Activated T-helper 2 cell treated with anti-CD3 and anti-CD28 coated beads, Interferon-gamma antibody, Interleukin-2, Interleukin-4, amounts not matched to agents 10 μg/mL and 5 μg/mL and 100 μg/mL, durations not matched to agents 14 hours and 24 hours and 36 hours (primary cell): ENCODE measurements at regions not wholly inside any gene's neighbourhood (a gene's known extent, or its start where the extent isn't known, plus 50 kb on each side); places are given as distances from the start of the nearest gene placed in this dataset.
"Not testable (repeated sequence)": the region's sequence is repeated elsewhere in the genome, so short reads cannot be mapped to it uniquely, and the experiment has no call there.

Experiments used
- DNase-seq: peaks from one replicate; pipeline ENCODE4 v3.0.0; 2021; ENCODE audit warnings: low spot score
- H3K27ac Mint-ChIP-seq: one replicate; pipeline ENCODE4 v1.8.0; 2021; ENCODE audit warnings: mixed read lengths
- H3K27me3 Mint-ChIP-seq: one replicate; pipeline ENCODE4 v1.8.0; 2021; ENCODE audit warnings: low read depth, mixed read lengths
- H3K36me3 Mint-ChIP-seq: one replicate; pipeline ENCODE4 v1.8.0; 2021; ENCODE audit warnings: low read depth, mixed read lengths
- H3K4me1 Mint-ChIP-seq: one replicate; pipeline ENCODE4 v1.8.0; 2021; ENCODE audit warnings: low read depth, mixed read lengths
- H3K4me3 Mint-ChIP-seq: one replicate; pipeline ENCODE4 v1.8.0; 2021; ENCODE audit warnings: low read depth, mild to moderate bottlenecking, moderate library complexity, mixed read lengths
- H3K9me3 Mint-ChIP-seq: one replicate; pipeline ENCODE4 v1.8.0; 2021; ENCODE audit warnings: mixed read lengths
- intact Hi-C: fragments of 100-400 bp; cut with micrococcal nuclease; formaldehyde crosslinking; loops from one replicate; pipeline ENCODE4 v1.15.1; 2023

GRCh38 chr5:24264547-24264946, 380.2 kb downstream of the CDH10 start:
- Mint-ChIP-seq H3K4me1 (no peaks in the 10 kb centered on the region), H3K27me3 (no peaks in the 10 kb centered on the region), H3K36me3 (no peaks in the 10 kb centered on the region), H3K9me3 (peaks cover 26% of the 10 kb centered on the region), H3K27ac (no peak overlapping the region), H3K4me3 (no peak overlapping the region)
- no peak for DNase-seq
- intact Hi-C loops: no loop called here

- intact Hi-C loops: no loop called here
- no peak for DNase-seq
- H3K9me3 Mint-ChIP-seq: peaks cover 26% of the 10 kb centered on the region
- no peak overlapping the region for H3K4me3 Mint-ChIP-seq
- no peaks in the 10 kb centered on the region for H3K27me3 Mint-ChIP-seq
- H3K27ac Mint-ChIP-seq: no peak overlapping the region
- H3K36me3 Mint-ChIP-seq: no peaks in the 10 kb centered on the region
- H3K4me1 Mint-ChIP-seq: no peaks in the 10 kb centered on the region
Observed at GRCh38 chr5:24265306-24265705, 379.5 kb downstream of the CDH10 start.

GRCh38 chr5:24268482-24269056, 376.2 kb downstream of the CDH10 start:
- peaks cover 36% of the 10 kb centered on the region for H3K9me3 Mint-ChIP-seq
- H3K27ac Mint-ChIP-seq: no peak overlapping the region
- no peak overlapping the region for H3K4me3 Mint-ChIP-seq
- H3K27me3 Mint-ChIP-seq: no peaks in the 10 kb centered on the region
- intact Hi-C loops: no loop called here
- no peaks in the 10 kb centered on the region for H3K36me3 Mint-ChIP-seq
- no peaks in the 10 kb centered on the region for H3K4me1 Mint-ChIP-seq
- no peak for DNase-seq

- H3K36me3 Mint-ChIP-seq, H3K27ac Mint-ChIP-seq, intact Hi-C loops, H3K27me3 Mint-ChIP-seq, H3K4me1 Mint-ChIP-seq, H3K4me3 Mint-ChIP-seq, DNase-seq: not testable (repeated sequence)
- peaks cover 27% of the 10 kb centered on the region for H3K9me3 Mint-ChIP-seq
Observed at GRCh38 chr5:24271702-24272118, 373.1 kb downstream of the CDH10 start.

- DNase-seq: no peak
- H3K27me3 Mint-ChIP-seq: no peaks in the 10 kb centered on the region
Observed at GRCh38 chr5:24272741-24273140, 372.0 kb downstream of the CDH10 start.

GRCh38 chr5:24280215-24280614, 364.6 kb downstream of the CDH10 start:
- intact Hi-C loops: no loop called here
- H3K4me1 Mint-ChIP-seq: no peaks in the 10 kb centered on the region
- no peak overlapping the region for H3K27ac Mint-ChIP-seq
- H3K36me3 Mint-ChIP-seq: no peaks in the 10 kb centered on the region
- no peak overlapping the region for H3K4me3 Mint-ChIP-seq
- no peak for DNase-seq
- no peaks in the 10 kb centered on the region for H3K27me3 Mint-ChIP-seq
- H3K9me3 Mint-ChIP-seq: peaks cover 34% of the 10 kb centered on the region

More at GRCh38 chr5:24272741-24273140, 372.0 kb downstream of the CDH10 start:
- Mint-ChIP-seq H3K9me3 (peaks cover 26% of the 10 kb centered on the region), H3K27ac (no peak overlapping the region), H3K36me3 (no peaks in the 10 kb centered on the region), H3K4me1 (no peaks in the 10 kb centered on the region), H3K4me3 (no peak overlapping the region)
- intact Hi-C loops: no loop called here

- H3K27ac Mint-ChIP-seq: no peak overlapping the region
- H3K27me3 Mint-ChIP-seq: no peaks in the 10 kb centered on the region
- no peaks in the 10 kb centered on the region for H3K4me1 Mint-ChIP-seq
- intact Hi-C loops: no loop called here
- DNase-seq: no peak
- H3K36me3 Mint-ChIP-seq: no peaks in the 10 kb centered on the region
- H3K4me3 Mint-ChIP-seq: no peak overlapping the region
- H3K9me3 Mint-ChIP-seq: peaks cover 33% of the 10 kb centered on the region
Observed at GRCh38 chr5:24281818-24282217, 363.0 kb downstream of the CDH10 start.

GRCh38 chr5:24289582-24290335, 355.0 kb downstream of the CDH10 start:
- Mint-ChIP-seq H3K4me1 (no peaks in the 10 kb centered on the region), H3K4me3 (no peak overlapping the region), H3K9me3 (peaks cover 23% of the 10 kb centered on the region), H3K36me3 (no peaks in the 10 kb centered on the region), H3K27ac (no peak overlapping the region), H3K27me3 (no peaks in the 10 kb centered on the region)
- DNase-seq: no peak
- intact Hi-C loops: no loop called here

GRCh38 chr5:24290536-24290935, 354.2 kb downstream of the CDH10 start:
- intact Hi-C loops: no loop called here
- H3K27ac Mint-ChIP-seq: no peak overlapping the region
- DNase-seq: no peak
- H3K9me3 Mint-ChIP-seq: peaks cover 27% of the 10 kb centered on the region
- no peaks in the 10 kb centered on the region for H3K36me3 Mint-ChIP-seq
- no peaks in the 10 kb centered on the region for H3K4me1 Mint-ChIP-seq
- no peaks in the 10 kb centered on the region for H3K27me3 Mint-ChIP-seq
- H3K4me3 Mint-ChIP-seq: no peak overlapping the region

GRCh38 chr5:24291916-24292315, 352.9 kb downstream of the CDH10 start:
- intact Hi-C loops: no loop called here
- Mint-ChIP-seq H3K4me1 (no peaks in the 10 kb centered on the region), H3K9me3 (peaks cover 38% of the 10 kb centered on the region), H3K27me3 (no peaks in the 10 kb centered on the region), H3K4me3 (no peak overlapping the region), H3K36me3 (no peaks in the 10 kb centered on the region), H3K27ac (no peak overlapping the region)
- no peak for DNase-seq

GRCh38 chr5:24294333-24294732, 350.4 kb downstream of the CDH10 start:
- Mint-ChIP-seq H3K27ac (no peak overlapping the region), H3K4me3 (no peak overlapping the region), H3K9me3 (peaks cover 47% of the 10 kb centered on the region), H3K4me1 (no peaks in the 10 kb centered on the region), H3K27me3 (no peaks in the 10 kb centered on the region), H3K36me3 (no peaks in the 10 kb centered on the region)
- intact Hi-C loops: no loop called here
- no peak for DNase-seq

GRCh38 chr5:24314106-24314505, 330.7 kb downstream of the CDH10 start:
- H3K9me3 Mint-ChIP-seq: peaks cover 59% of the 10 kb centered on the region
- H3K4me1 Mint-ChIP-seq: no peaks in the 10 kb centered on the region
- DNase-seq: no peak
- H3K27me3 Mint-ChIP-seq: no peaks in the 10 kb centered on the region
- H3K36me3 Mint-ChIP-seq: no peaks in the 10 kb centered on the region
- no peak overlapping the region for H3K4me3 Mint-ChIP-seq
- intact Hi-C loops: no loop called here
- no peak overlapping the region for H3K27ac Mint-ChIP-seq

GRCh38 chr5:24320643-24321042, 324.1 kb downstream of the CDH10 start:
- H3K4me1 Mint-ChIP-seq: no peaks in the 10 kb centered on the region
- no peak for DNase-seq
- H3K27ac Mint-ChIP-seq: no peak overlapping the region
- H3K9me3 Mint-ChIP-seq: peaks cover 33% of the 10 kb centered on the region
- H3K27me3 Mint-ChIP-seq: no peaks in the 10 kb centered on the region
- intact Hi-C loops: no loop called here
- no peak overlapping the region for H3K4me3 Mint-ChIP-seq
- H3K36me3 Mint-ChIP-seq: no peaks in the 10 kb centered on the region
